SU-DHL-6 (cell line): ENCODE measurements at regions not wholly inside any gene's neighbourhood (a gene's known extent, or its start where the extent isn't known, plus 50 kb on each side); places are given as distances from the start of the nearest gene placed in this dataset.

Experiments
- EZH2phosphoT487 ChIP-seq: fragments of 200-600 bp; sonication (generic), shearing (Covaris generic); conservative IDR thresholded peaks from 2 replicates; pipeline ENCODE4 v1.6.1; 2018; ENCODE audit warnings: mild to moderate bottlenecking, antibody characterized with exemption, low read length, moderate library complexity, mixed read lengths
- TF ChIP-seq, protein P1 (sequence below): fragments of 200-600 bp; sonication (generic); IDR thresholded peaks from one replicate; pipeline ENCODE4 v1.5.1; 2017; ENCODE audit warnings: antibody characterized with exemption, mild to moderate bottlenecking, low read length, moderate library complexity; ENCODE audit not compliant: insufficient read depth, poor library complexity, severe bottlenecking

- TF ChIP-seq, protein P1, sequence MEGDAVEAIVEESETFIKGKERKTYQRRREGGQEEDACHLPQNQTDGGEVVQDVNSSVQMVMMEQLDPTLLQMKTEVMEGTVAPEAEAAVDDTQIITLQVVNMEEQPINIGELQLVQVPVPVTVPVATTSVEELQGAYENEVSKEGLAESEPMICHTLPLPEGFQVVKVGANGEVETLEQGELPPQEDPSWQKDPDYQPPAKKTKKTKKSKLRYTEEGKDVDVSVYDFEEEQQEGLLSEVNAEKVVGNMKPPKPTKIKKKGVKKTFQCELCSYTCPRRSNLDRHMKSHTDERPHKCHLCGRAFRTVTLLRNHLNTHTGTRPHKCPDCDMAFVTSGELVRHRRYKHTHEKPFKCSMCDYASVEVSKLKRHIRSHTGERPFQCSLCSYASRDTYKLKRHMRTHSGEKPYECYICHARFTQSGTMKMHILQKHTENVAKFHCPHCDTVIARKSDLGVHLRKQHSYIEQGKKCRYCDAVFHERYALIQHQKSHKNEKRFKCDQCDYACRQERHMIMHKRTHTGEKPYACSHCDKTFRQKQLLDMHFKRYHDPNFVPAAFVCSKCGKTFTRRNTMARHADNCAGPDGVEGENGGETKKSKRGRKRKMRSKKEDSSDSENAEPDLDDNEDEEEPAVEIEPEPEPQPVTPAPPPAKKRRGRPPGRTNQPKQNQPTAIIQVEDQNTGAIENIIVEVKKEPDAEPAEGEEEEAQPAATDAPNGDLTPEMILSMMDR, result no peak
- no peak for TF ChIP-seq EZH2phosphoT487
Measured at GRCh38 chr3:177640319-177640965, 443.2 kb upstream of the TBL1XR1 start.
